ENCODE measurements at regions not wholly inside any gene's neighbourhood (a gene's known extent, or its start where the extent isn't known, plus 50 kb on each side); places are given as distances from the start of the nearest gene placed in this dataset.
"Not testable (repeated sequence)": the region's sequence is repeated elsewhere in the genome, so short reads cannot be mapped to it uniquely, and the experiment has no call there.

- not testable (repeated sequence) for DNase-seq
These were observed 327.0 kb upstream of the MEIS2 start for GRCh38 chr15:37427393-37427792.

DNA sequence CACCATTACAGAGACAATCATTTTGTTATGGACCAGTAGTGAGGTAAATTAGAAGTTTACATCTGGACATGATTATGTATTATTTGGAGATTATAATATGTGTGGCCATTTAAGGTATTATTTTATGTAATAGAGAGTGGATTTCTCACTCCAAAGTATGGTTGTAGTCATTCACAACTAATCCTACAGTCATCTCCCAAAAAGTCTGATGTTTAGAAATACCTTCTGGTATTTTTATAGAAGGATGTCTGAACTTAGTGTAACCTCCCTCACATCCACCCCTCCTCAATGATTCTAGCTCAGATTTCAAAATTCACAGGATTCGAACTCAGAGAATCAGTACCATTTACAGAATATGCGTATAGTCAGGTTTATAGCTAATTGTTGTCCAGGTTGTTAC lies 346.6 kb upstream of the MEIS2 start:
- no peak for DNase-seq

GRCh38 chr15:37452498-37452897 lies 352.1 kb upstream of the MEIS2 start:
- no peak for DNase-seq

DNA sequence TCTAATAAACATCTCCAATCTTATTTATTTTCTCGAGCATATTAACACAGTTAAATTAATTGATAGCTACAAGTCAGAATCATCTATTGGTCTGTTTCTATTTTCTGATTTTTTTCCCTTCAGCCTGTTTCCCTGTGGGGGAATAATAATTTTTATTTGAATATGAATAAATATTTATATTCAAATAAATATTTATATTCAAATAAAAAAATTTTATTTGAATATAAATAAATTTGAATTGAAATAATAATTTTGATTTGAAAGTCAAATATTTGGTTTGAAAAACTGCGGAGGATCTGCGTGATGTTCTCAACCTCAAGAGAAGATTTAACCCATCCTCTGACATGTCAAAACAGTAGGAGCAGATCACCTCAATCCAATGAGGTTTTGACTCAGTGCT lies 380.1 kb upstream of the MEIS2 start:
- DNase-seq: no peak

GRCh38 chr15:37481126-37481525 lies 380.8 kb upstream of the MEIS2 start:
- no peak for DNase-seq

GRCh38 chr15:37483779-37484178 lies 383.4 kb upstream of the MEIS2 start:
- no peak for DNase-seq

DNA sequence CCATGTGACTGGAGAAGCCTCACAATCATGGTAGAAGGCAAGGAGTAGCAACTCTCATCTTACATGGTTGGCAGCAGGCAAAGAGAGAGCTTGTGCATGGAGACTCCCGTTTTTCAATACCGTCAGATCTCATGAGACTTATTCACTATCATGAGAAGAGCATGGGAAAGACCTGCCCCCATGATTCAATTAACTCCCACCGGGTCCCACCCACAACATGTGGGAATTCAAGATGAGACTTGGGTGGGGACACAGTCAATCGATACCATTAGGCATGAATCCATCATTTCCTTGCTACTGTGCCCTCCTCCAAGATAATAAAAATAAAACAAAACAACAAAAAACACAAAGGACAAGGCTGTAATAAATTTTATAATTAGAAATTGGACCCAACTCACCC lies 384.7 kb upstream of the MEIS2 start:
- no peak for DNase-seq

DNA sequence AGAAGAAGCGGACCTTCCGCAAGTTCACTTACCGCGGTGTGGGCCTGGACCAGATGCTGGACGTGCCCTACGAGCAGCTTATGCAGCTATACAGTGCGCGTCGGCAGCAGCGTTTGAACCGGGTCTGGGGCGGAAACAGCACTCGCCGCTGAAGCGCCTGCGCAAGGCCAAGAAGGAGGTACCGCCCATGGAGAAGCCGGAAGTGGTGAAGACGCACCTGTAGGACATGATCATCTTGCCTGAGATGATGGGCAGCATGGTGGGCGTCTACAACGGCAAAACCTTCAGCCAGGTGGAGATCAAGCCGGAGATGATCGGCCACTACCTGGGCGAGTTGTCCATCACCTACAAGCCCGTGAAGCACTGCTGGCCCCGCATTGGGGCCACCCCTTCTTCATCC lies 390.4 kb upstream of the MEIS2 start:
- no peak for DNase-seq

DNA sequence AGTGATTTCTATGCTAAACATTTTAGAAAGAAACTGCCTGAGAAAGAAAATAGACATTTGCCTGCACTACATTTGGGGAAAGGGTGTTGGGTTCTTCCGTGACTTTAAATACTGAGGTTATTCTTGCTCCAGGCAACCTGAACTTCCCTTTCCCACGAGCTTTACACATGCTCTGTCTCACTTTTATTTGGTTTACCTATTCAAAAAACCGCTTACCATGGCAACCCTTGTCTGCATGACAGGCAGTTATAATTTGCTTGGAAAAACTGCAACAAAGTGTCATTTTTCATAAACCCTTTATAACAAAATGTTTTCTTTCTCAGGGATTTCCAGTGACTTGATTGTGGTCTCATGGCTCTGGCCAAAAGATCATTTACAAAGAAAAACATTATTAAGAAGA lies 416.3 kb upstream of the MEIS2 start:
- no peak for DNase-seq

DNA sequence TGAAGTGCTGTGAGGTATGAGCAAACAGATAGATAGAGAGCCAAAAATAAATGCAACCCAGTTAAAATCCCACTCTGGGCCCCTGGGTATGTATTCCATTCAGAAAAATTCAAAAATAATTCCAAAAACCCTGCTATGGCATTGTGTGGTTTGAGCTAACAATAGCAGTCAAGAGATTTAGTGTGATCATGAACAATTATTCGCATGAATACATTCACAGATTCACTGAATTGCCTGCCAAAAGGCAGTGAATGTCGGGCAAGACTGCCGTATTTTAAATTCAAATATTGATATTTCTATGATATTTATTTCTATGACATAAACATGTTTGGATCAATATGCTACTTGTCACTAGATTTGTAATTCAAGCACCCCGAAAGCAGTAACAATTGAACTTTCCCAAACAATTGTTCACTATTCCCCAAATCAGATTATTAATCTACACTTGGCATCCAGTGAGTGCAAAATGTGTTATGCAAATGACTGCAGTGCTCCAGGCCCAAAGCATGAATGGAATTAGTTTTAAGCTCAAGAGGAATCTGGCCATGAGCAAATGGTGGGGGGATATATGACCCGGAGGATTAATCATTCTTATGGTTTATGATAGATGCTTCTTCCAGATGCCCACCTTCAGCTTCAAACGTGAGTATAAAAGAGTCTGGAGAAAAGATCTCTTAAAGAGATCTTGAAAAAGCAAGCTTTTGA lies 417.0 kb upstream of the MEIS2 start:
- DNase-seq: no peak

DNA sequence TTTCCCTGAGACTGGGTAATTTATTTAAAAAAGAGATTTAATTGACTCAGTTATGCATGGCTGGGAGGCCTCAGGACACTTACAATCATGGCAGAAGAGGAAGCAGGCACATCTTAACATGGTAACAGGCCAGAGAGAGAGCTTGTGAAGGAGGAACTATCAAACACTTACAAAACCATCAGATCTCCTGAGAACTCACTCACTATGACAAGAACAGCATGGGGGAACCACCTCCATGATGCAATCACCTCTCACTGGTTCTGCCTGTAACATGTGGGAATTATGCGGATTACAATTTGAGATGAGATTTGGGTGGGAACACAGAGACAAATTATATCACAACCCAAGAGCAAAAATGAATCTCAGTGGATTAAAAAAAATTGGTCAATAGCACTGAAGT lies 416.0 kb upstream of the TMCO5A start:
- no peak for DNase-seq

GRCh38 chr15:37520026-37520425 lies 414.4 kb upstream of the TMCO5A start:
- no peak for DNase-seq

DNA sequence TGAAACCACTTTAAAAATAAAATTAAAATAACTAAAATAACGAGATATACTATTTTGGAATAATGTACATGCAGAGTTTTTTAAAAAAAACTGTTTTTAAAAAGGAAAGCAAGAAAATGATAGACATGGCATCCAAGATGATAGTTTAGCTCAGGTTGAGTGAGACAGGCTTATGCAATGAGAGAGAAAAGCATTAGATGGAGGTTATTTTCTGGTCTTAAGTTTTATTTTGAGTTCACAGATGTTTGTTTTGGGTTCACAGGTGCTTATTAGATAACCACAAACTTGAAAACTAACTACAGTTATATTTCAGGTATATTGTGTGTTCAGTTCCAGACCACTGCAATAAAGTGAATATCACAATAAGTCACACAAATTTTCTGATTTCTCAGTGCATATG lies 413.6 kb upstream of the TMCO5A start:
- no peak for DNase-seq

DNA sequence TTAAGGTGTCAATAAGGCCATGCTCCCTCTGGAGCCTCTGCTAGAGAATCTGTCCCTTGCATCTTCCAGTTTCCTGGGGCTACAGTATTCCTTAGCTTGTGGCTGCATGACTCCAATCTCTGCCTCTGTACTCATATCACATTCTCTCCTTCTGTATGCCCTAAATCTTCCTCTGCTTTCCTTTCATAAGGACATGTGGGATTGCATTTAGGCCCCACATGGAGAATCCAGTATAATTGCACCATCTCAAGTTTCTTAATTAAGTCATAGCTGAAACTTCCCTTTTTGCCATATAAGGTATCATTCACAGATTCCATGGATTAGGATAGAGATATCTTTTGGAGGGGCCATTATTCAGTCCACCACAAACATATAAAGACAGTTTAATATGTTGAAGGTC lies 409.8 kb upstream of the TMCO5A start:
- no peak for DNase-seq

DNA sequence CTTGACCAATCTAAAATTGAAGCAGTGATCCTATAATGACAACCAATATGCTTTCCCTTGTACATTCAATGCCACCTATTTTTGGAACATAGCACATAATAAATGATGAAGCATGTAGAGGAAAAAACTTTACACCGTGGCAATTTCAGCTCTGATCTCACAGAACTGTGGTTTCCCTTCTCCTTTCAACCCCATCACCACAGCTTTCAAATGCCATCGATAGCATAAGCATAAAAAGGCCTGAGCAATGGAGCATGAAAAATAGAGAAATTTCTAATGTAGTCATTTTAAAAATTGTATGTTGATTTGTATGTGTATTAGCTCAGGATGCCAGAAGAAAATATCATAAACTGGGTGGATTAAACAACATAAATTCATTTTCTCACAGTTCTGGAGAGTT lies 406.0 kb upstream of the TMCO5A start:
- no peak for DNase-seq

GRCh38 chr15:37536967-37537605 lies 397.4 kb upstream of the TMCO5A start:
- no peak for DNase-seq

GRCh38 chr15:37537802-37538201 lies 396.6 kb upstream of the TMCO5A start:
- DNase-seq: no peak

- DNase-seq: no peak
These were observed 386.3 kb upstream of the TMCO5A start for GRCh38 chr15:37548116-37548515.

- DNase-seq: no peak
These were observed 383.9 kb upstream of the TMCO5A start for GRCh38 chr15:37550360-37551024.

DNA sequence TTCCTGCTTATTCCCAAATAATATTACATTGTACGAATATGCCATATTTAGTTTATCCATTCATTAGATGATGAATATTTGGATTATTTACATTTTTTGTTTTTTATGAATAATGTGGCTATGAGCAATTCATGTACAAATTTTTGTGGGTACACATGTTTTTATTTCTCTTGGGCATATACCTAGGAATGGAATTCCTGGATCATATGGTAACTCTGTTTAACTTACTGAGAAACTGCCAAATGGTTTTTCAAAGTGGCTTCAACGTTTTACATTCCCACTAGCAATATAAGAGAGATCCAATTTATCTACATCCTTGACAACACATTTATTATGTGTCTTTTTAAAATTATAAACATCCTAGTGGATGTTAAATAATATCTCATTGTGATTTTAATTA lies 362.0 kb upstream of the TMCO5A start:
- no peak for DNase-seq

GRCh38 chr15:37574985-37575384 lies 359.5 kb upstream of the TMCO5A start:
- DNase-seq: no peak

GRCh38 chr15:37576952-37577351 lies 357.5 kb upstream of the TMCO5A start:
- no peak for DNase-seq

DNA sequence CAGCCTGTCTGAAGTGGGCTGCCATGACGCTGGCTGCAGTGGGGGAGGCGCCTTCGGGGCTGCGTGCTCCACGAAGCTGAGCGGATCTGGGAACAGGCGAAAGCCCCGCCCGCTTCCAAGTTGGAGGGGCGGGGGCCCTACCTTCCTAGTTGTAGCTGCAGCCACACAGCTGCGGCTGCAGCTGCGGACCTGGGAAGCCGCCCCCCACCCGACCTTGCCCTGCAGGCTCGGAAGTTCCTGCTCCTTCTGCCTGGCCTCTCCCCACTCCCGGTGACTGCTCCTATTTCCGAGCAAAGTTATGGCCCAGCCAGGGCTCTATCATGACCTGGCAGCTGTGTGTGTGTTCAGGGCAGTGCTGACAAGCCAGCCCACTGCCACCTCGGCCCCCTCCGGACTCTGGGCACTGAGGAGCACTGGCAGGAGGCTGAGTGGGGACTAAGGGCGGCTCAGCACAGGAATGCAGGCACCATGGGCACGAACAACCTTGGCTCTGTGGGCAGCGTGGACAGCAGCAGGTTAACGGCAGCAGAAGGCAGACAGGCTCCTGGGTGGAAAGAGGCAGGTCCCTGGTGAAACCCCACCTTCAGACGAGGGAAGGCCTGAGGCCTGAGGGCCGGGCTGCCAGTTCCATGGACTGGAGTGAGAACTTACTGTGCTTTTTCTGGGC lies 352.4 kb upstream of the TMCO5A start:
- DNase-seq: no peak

- DNase-seq: no peak
These were observed 351.6 kb upstream of the TMCO5A start for GRCh38 chr15:37582852-37583251.

All from kidney glomerular epithelial cell (primary cell).